Loucy (cell line): ENCODE measurements at regions not wholly inside any gene's neighbourhood (a gene's known extent, or its start where the extent isn't known, plus 50 kb on each side); places are given as distances from the start of the nearest gene placed in this dataset.

ENCODE experiments used
- H2AFZ ChIP-seq: fragments of 200-600 bp; sonication (generic); 2 replicates; pipeline ENCODE4 v1.6.0; 2016; ENCODE audit warnings: antibody characterized with exemption, mild to moderate bottlenecking, low read length, moderate library complexity
- H3F3A ChIP-seq: fragments of 200-600 bp; 2 replicates; pipeline ENCODE4 v1.6.0; 2016; ENCODE audit warnings: antibody characterized with exemption, low read depth, mild to moderate bottlenecking
- H3K27me3 ChIP-seq: fragments of 200-600 bp; sonication (generic); 2 replicates; pipeline ENCODE4 v1.6.1; 2014; ENCODE audit warnings: low read length, mild to moderate bottlenecking; ENCODE audit not compliant: insufficient read depth, poor library complexity, severe bottlenecking
- H3K36me3 ChIP-seq: fragments of 200-600 bp; sonication (generic); 2 replicates; pipeline ENCODE4 v1.6.1; 2016; ENCODE audit warnings: low read length; ENCODE audit not compliant: insufficient read depth
- H3K4me1 ChIP-seq: fragments of 200-600 bp; sonication (generic); 2 replicates; pipeline ENCODE4 v1.5.1; 2014; ENCODE audit warnings: low read length, mild to moderate bottlenecking; ENCODE audit not compliant: insufficient read depth, poor library complexity, severe bottlenecking
- H3K4me2 ChIP-seq: fragments of 200-600 bp; sonication (generic); 2 replicates; pipeline ENCODE4 v1.6.0; 2014; ENCODE audit warnings: antibody characterized with exemption, low read length, low read depth, mild to moderate bottlenecking; ENCODE audit not compliant: poor library complexity, severe bottlenecking
- H3K4me3 ChIP-seq: fragments of 200-600 bp; sonication (generic); 2 replicates; pipeline ENCODE4 v1.5.1; 2014; ENCODE audit warnings: low read length, mild to moderate bottlenecking, mixed read lengths; ENCODE audit not compliant: poor library complexity, severe bottlenecking
- H3K79me2 ChIP-seq: fragments of 200-600 bp; sonication (generic); 2 replicates; pipeline ENCODE4 v1.6.1; 2014; ENCODE audit warnings: low read length; ENCODE audit not compliant: insufficient read depth
- H3K9ac ChIP-seq: fragments of 200-600 bp; sonication (generic); 2 replicates; pipeline ENCODE4 v1.6.0; 2014; ENCODE audit warnings: mild to moderate bottlenecking, low read depth, low read length, moderate library complexity; ENCODE audit not compliant: poor library complexity, severe bottlenecking
- H3K9me2 ChIP-seq: fragments of 200-600 bp; sonication (generic); replicated peaks from 2 replicates; pipeline ENCODE4 v1.6.1; 2016; ENCODE audit warnings: low read depth, low read length, mixed read lengths
- H3K9me3 ChIP-seq: fragments of 200-600 bp; sonication (generic); 2 replicates; pipeline ENCODE4 v1.6.1; 2014; ENCODE audit warnings: mild to moderate bottlenecking, antibody characterized with exemption, low read length, low read depth; ENCODE audit not compliant: insufficient read depth
- H4K20me1 ChIP-seq: fragments of 200-600 bp; sonication (generic); 2 replicates; pipeline ENCODE4 v1.6.0; 2014; ENCODE audit warnings: antibody characterized with exemption, low read length, mild to moderate bottlenecking; ENCODE audit not compliant: insufficient read depth, poor library complexity, severe bottlenecking
- CTCF ChIP-seq: fragments of 200-600 bp; sonication (generic); conservative IDR thresholded peaks from 2 replicates; pipeline ENCODE4 v1.5.1; 2014; ENCODE audit warnings: mild to moderate bottlenecking, antibody characterized with exemption, low read length
- EZH2phosphoT487 ChIP-seq: fragments of 200-600 bp; IDR thresholded peaks from 2 replicates; pipeline ENCODE4 v1.6.1; 2018; ENCODE audit warnings: antibody characterized with exemption, mild to moderate bottlenecking, moderate library complexity, borderline replicate concordance

GRCh38 chr2:104904889-104905288, 51.0 kb downstream of the POU3F3 start:
- Histone ChIP-seq H4K20me1 (no peaks in the 10 kb centered on the region), H3K9ac (no peak overlapping the region), H2AFZ (no peak overlapping the region), H3K4me2 (no peak overlapping the region), H3K27me3 (peaks cover 4% of the 10 kb centered on the region), H3K4me3 (no peak overlapping the region), H3K9me2 (no peaks in the 10 kb centered on the region), H3K9me3 (no peaks in the 10 kb centered on the region), H3F3A (no peaks in the 10 kb centered on the region), H3K4me1 (no peaks in the 10 kb centered on the region), H3K36me3 (no peaks in the 10 kb centered on the region), H3K79me2 (no peaks in the 10 kb centered on the region)
- no peak for TF ChIP-seq CTCF
- no peak for TF ChIP-seq EZH2phosphoT487

GRCh38 chr2:104909317-104909716, 55.4 kb downstream of the POU3F3 start:
- no peak overlapping the region for H3K9ac ChIP-seq
- no peaks in the 10 kb centered on the region for H3F3A ChIP-seq
- no peak for TF ChIP-seq CTCF
- no peak for TF ChIP-seq EZH2phosphoT487
- H3K9me3 ChIP-seq = no peaks in the 10 kb centered on the region
- no peaks in the 10 kb centered on the region for H3K36me3 ChIP-seq
- no peaks in the 10 kb centered on the region for H3K79me2 ChIP-seq
- H3K4me3 ChIP-seq = no peak overlapping the region
- no peaks in the 10 kb centered on the region for H4K20me1 ChIP-seq
- no peak overlapping the region for H3K4me2 ChIP-seq
- H2AFZ ChIP-seq = no peak overlapping the region
- no peaks in the 10 kb centered on the region for H3K9me2 ChIP-seq
- peaks cover 4% of the 10 kb centered on the region for H3K27me3 ChIP-seq
- no peaks in the 10 kb centered on the region for H3K4me1 ChIP-seq

- Histone ChIP-seq H3K36me3 (no peaks in the 10 kb centered on the region), H3K27me3 (no peaks in the 10 kb centered on the region), H4K20me1 (no peaks in the 10 kb centered on the region), H3F3A (no peaks in the 10 kb centered on the region), H3K9ac (no peak overlapping the region), H3K4me3 (no peak overlapping the region), H3K9me3 (no peaks in the 10 kb centered on the region), H2AFZ (no peak overlapping the region), H3K79me2 (no peaks in the 10 kb centered on the region), H3K4me1 (no peaks in the 10 kb centered on the region), H3K4me2 (no peak overlapping the region), H3K9me2 (no peaks in the 10 kb centered on the region)
- TF ChIP-seq CTCF = no peak
- no peak for TF ChIP-seq EZH2phosphoT487
Measured at GRCh38 chr2:104914509-104914908, 60.6 kb downstream of the POU3F3 start.
